HG03432 (cell line): ENCODE measurements at regions not wholly inside any gene's neighbourhood (a gene's known extent, or its start where the extent isn't known, plus 50 kb on each side); places are given as distances from the start of the nearest gene placed in this dataset.

Experiments
- ATAC-seq: cut with Tn5 transposase; IDR thresholded peaks from one replicate; pipeline ENCODE4 v1.9.1; 2021; ENCODE audit warnings: mild to moderate bottlenecking, moderate library complexity; ENCODE audit not compliant: unreplicated experiment

- ATAC-seq, result no peak
These were observed 83.6 kb upstream of the BARX2 start for GRCh38 chr11:129292092-129292491.

- ATAC-seq, result no peak
These were observed 84.1 kb upstream of the BARX2 start for GRCh38 chr11:129291546-129291945.

- ATAC-seq, result no peak
These were observed 84.7 kb upstream of the BARX2 start for GRCh38 chr11:129290966-129291365.

- ATAC-seq, result no peak
These were observed 86.2 kb upstream of the BARX2 start for GRCh38 chr11:129289350-129290040.

GRCh38 chr11:129287920-129288319 is 87.7 kb upstream of the BARX2 start:
- no peak for ATAC-seq

- no peak for ATAC-seq
These were observed 88.8 kb upstream of the BARX2 start for GRCh38 chr11:129286813-129287212.

GRCh38 chr11:129285402-129285786 is 90.3 kb upstream of the BARX2 start:
- ATAC-seq, result no peak

GRCh38 chr11:129283141-129283540 is 91.0 kb upstream of the ARHGAP32 start:
- ATAC-seq, result no peak

GRCh38 chr11:129282634-129283033 is 90.5 kb upstream of the ARHGAP32 start:
- ATAC-seq, result no peak

- no peak for ATAC-seq
These were observed 89.6 kb upstream of the ARHGAP32 start for GRCh38 chr11:129281471-129282415.

GRCh38 chr11:129280027-129280811 is 88.1 kb upstream of the ARHGAP32 start:
- no peak for ATAC-seq

GRCh38 chr11:129279326-129280026 is 87.4 kb upstream of the ARHGAP32 start:
- peak; percentile 76 for ATAC-seq

- peak; percentile 36 for ATAC-seq
These were observed 86.6 kb upstream of the ARHGAP32 start for GRCh38 chr11:129278586-129279319.

- ATAC-seq, result no peak
These were observed 85.2 kb upstream of the ARHGAP32 start for GRCh38 chr11:129277198-129277843.

GRCh38 chr11:129275828-129276227 is 83.7 kb upstream of the ARHGAP32 start:
- ATAC-seq, result no peak

GRCh38 chr11:129273944-129274711 is 82.0 kb upstream of the ARHGAP32 start:
- ATAC-seq, result no peak

GRCh38 chr11:129273322-129273721 is 81.2 kb upstream of the ARHGAP32 start:
- ATAC-seq, result no peak

- no peak for ATAC-seq
These were observed 78.9 kb upstream of the ARHGAP32 start for GRCh38 chr11:129271030-129271429.

- no peak for ATAC-seq
These were observed 78.3 kb upstream of the ARHGAP32 start for GRCh38 chr11:129270446-129270845.
